ENCODE measurements at regions not wholly inside any gene's neighbourhood (a gene's known extent, or its start where the extent isn't known, plus 50 kb on each side); places are given as distances from the start of the nearest gene placed in this dataset.

DNA sequence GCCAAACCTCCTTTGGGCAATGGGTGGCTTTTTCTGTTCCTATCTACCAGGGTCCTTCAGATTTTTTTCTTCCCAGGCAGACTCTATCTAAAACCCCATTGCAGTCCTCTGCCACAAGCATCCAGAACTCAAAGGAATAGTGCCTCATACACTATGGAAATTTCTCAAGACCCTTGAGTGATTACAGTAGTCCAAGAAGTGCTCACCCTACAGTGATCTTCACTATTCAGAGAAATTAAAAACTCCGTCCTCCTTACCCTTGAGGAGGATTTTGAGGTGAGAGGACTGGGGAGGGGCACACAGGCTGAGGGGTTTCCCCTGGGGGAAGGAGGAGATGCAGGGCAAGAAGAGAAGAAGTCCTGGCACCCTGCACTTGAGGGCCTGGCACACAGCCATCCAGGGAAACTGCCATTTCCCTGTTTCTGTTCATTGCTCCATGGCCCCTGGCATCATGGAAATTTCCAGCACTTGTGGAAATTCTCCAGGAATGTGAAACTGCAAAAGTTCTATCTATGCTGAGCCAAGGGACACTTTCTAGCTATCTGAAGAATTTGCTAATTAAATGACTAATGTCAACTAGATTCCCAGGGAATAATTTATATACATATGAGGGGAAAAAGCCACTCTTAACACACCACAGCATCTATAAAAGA lies 102.5 kb upstream of the ATP1B1 start:
- TF ChIP-seq NR1H2 (CRISPR knock-in tag; IDR thresholded peaks at IDR 0.05): no peak
- TF ChIP-seq, protein P1, sequence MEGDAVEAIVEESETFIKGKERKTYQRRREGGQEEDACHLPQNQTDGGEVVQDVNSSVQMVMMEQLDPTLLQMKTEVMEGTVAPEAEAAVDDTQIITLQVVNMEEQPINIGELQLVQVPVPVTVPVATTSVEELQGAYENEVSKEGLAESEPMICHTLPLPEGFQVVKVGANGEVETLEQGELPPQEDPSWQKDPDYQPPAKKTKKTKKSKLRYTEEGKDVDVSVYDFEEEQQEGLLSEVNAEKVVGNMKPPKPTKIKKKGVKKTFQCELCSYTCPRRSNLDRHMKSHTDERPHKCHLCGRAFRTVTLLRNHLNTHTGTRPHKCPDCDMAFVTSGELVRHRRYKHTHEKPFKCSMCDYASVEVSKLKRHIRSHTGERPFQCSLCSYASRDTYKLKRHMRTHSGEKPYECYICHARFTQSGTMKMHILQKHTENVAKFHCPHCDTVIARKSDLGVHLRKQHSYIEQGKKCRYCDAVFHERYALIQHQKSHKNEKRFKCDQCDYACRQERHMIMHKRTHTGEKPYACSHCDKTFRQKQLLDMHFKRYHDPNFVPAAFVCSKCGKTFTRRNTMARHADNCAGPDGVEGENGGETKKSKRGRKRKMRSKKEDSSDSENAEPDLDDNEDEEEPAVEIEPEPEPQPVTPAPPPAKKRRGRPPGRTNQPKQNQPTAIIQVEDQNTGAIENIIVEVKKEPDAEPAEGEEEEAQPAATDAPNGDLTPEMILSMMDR (IDR thresholded peaks at IDR 0.05): no peak
- TF ChIP-seq SP1 (CRISPR knock-in tag; conservative IDR thresholded peaks at IDR 0.05): no peak
- TF ChIP-seq FOXK1 (CRISPR knock-in tag; IDR thresholded peaks at IDR 0.05): no peak
- TF ChIP-seq, protein P2, sequence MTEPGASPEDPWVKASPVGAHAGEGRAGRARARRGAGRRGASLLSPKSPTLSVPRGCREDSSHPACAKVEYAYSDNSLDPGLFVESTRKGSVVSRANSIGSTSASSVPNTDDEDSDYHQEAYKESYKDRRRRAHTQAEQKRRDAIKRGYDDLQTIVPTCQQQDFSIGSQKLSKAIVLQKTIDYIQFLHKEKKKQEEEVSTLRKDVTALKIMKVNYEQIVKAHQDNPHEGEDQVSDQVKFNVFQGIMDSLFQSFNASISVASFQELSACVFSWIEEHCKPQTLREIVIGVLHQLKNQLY (CRISPR knock-in tag; IDR thresholded peaks at IDR 0.05): no peak
- TF ChIP-seq, protein P3, sequence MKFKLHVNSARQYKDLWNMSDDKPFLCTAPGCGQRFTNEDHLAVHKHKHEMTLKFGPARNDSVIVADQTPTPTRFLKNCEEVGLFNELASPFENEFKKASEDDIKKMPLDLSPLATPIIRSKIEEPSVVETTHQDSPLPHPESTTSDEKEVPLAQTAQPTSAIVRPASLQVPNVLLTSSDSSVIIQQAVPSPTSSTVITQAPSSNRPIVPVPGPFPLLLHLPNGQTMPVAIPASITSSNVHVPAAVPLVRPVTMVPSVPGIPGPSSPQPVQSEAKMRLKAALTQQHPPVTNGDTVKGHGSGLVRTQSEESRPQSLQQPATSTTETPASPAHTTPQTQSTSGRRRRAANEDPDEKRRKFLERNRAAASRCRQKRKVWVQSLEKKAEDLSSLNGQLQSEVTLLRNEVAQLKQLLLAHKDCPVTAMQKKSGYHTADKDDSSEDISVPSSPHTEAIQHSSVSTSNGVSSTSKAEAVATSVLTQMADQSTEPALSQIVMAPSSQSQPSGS (CRISPR knock-in tag; IDR thresholded peaks at IDR 0.05; ENCODE audit: borderline replicate concordance, low read depth): no peak
